HCT116 (cell line): ENCODE measurements at regions not wholly inside any gene's neighbourhood (a gene's known extent, or its start where the extent isn't known, plus 50 kb on each side); places are given as distances from the start of the nearest gene placed in this dataset.

Experiments
- ATAC-seq: fragments of 200-7000 bp; cut with Tn5 transposase; 2 replicates; pipeline ENCODE4 v1.9.1; 2020; ENCODE audit warnings: mild to moderate bottlenecking, moderate library complexity
- BruUV-seq: library from RNA; stranded (reverse); fragments of 400-500 nt; replicated peaks from 2 replicates; lab custom pipeline; 2021; lab: Mats Ljungman, UMichigan
- CTCF ChIA-PET: fragments of 300-600 bp; sonication (Branson Sonifier 250); formaldehyde crosslinking; loops from one replicate; lab custom pipeline; 2021; ENCODE audit warnings: antibody characterized with exemption; lab: Charles Lee
- POLR2A ChIA-PET: fragments of 300-600, 350-600 bp; sonication (Branson Sonifier 250); formaldehyde crosslinking; loops from one replicate; lab custom pipeline; 2021; ENCODE audit warnings: antibody characterized with exemption; lab: Charles Lee
- RAD21 ChIA-PET, 2 experiments: fragments of 300-600 bp; sonication (Branson Sonifier 250); formaldehyde crosslinking; loops; one replicate each; lab custom pipeline; 2023; ENCODE audit warnings: low total read pairs in 2 of 2; ENCODE audit not compliant: uncharacterized antibody in 2 of 2, unreplicated experiment in 2 of 2, low non-redundant PET in 1 of 2; lab: Charles Lee
- DNase-seq: peaks from one replicate; pipeline ENCODE4 v3.0.0-alpha.2; 2010; ENCODE audit warnings: low read depth, low spot score
- H2AFZ ChIP-seq: fragments of 200-600 bp; shearing (Covaris generic), sonication (generic); 2 replicates; pipeline ENCODE4 v1.6.1; 2017; ENCODE audit warnings: low read depth, mixed run types, mixed read lengths, antibody characterized with exemption, low read length; ENCODE audit not compliant: poor library complexity, severe bottlenecking
- H3K27ac ChIP-seq: 2 replicates; pipeline ENCODE4 v1.5.1; 2012; ENCODE audit warnings: low read depth, low read length
- H3K27me3 ChIP-seq: fragments of 200-600 bp; sonication (generic); 2 replicates; pipeline ENCODE4 v1.6.1; 2016; ENCODE audit warnings: mixed run types, low read length, mixed read lengths; ENCODE audit not compliant: insufficient read depth
- H3K36me3 ChIP-seq, 2 experiments: fragments of 200-500 bp in 1 of 2; fragments of 200-600 bp in 1 of 2; sonication (Bioruptor generic) in 1 of 2; sonication (generic) in 1 of 2; 2 replicates each; pipeline versions ENCODE4 v1.5.1 to v1.6.1; 2014 to 2016; ENCODE audit warnings: low read length in 2 of 2, inconsistent platforms in 1 of 2, mixed read lengths in 1 of 2, mixed run types in 1 of 2; ENCODE audit not compliant: insufficient read depth in 2 of 2, control insufficient read depth in 1 of 2
- H3K4me1 ChIP-seq, 2 experiments: fragments of 200-600 bp in 1 of 2; sonication (generic) in 1 of 2; 2 replicates each; pipeline versions ENCODE4 v1.5.1 to v1.6.1; 2012 to 2017; ENCODE audit warnings: low read length in 2 of 2, inconsistent platforms in 1 of 2, mild to moderate bottlenecking in 1 of 2, mixed read lengths in 1 of 2, mixed run types in 1 of 2, moderate library complexity in 1 of 2; ENCODE audit not compliant: insufficient read depth in 2 of 2, control insufficient read depth in 1 of 2
- H3K4me2 ChIP-seq: fragments of 200-600 bp; sonication (generic); 2 replicates; pipeline ENCODE4 v1.6.1; 2017; ENCODE audit warnings: mixed run types, low read length, mixed read lengths
- H3K4me3 ChIP-seq, 2 experiments: fragments of 200-600 bp in 1 of 2; sonication (generic) in 1 of 2; replicated peaks in 1 of 2; 2 replicates each; pipeline ENCODE4 v1.5.1; 2011 to 2016; ENCODE audit warnings: low read length in 2 of 2, control low read depth in 1 of 2, low read depth in 1 of 2, mild to moderate bottlenecking in 1 of 2, mixed read lengths in 1 of 2, mixed run types in 1 of 2
- H3K79me2 ChIP-seq: fragments of 200-600 bp; sonication (generic); 2 replicates; pipeline ENCODE4 v1.6.1; 2017; ENCODE audit warnings: mild to moderate bottlenecking, mixed run types, low read length, moderate library complexity, mixed read lengths; ENCODE audit not compliant: insufficient read depth
- H3K9ac ChIP-seq: fragments of 200-600 bp; sonication (generic); 2 replicates; pipeline ENCODE4 v1.6.1; 2016; ENCODE audit warnings: low read length, mixed read lengths
- H3K9me2 ChIP-seq: fragments of 200-600 bp; sonication (generic), shearing (Covaris generic); 2 replicates; pipeline ENCODE4 v1.6.1; 2017; ENCODE audit warnings: mixed run types, mild to moderate bottlenecking, moderate library complexity; ENCODE audit not compliant: insufficient read depth
- H3K9me3 ChIP-seq, 2 experiments: fragments of 200-500 bp in 1 of 2; fragments of 200-600 bp in 1 of 2; sonication (Bioruptor generic) in 1 of 2; sonication (generic) in 1 of 2; 2 replicates each; pipeline ENCODE4 v1.6.1; 2014 to 2017; ENCODE audit warnings: low read length in 2 of 2, mixed read lengths in 2 of 2, inconsistent platforms in 1 of 2, low read depth in 1 of 2, mild to moderate bottlenecking in 1 of 2, mixed run types in 1 of 2, moderate library complexity in 1 of 2; ENCODE audit not compliant: control insufficient read depth in 1 of 2, insufficient read depth in 1 of 2
- H4K20me1 ChIP-seq: fragments of 200-600 bp; sonication (generic), shearing (Covaris generic); 2 replicates; pipeline ENCODE4 v1.6.1; 2017; ENCODE audit warnings: mixed run types, mild to moderate bottlenecking, moderate library complexity; ENCODE audit not compliant: insufficient read depth
- ATF3 ChIP-seq: IDR thresholded peaks from 2 replicates; pipeline ENCODE4 v1.6.1; 2012
- CBX3 ChIP-seq: IDR thresholded peaks from 2 replicates; pipeline ENCODE4 v1.6.1; 2012; ENCODE audit warnings: low read depth
- CEBPB ChIP-seq: IDR thresholded peaks from 2 replicates; pipeline ENCODE4 v1.6.1; 2012; ENCODE audit warnings: low read depth
- CTCF ChIP-seq, 3 experiments: fragments of 200-600 bp in 1 of 3; sonication (generic) in 1 of 3; IDR thresholded peaks in 2 of 3; conservative IDR thresholded peaks in 1 of 3; 2 replicates each; pipeline ENCODE4 v1.5.1; 2012 to 2017; ENCODE audit warnings: low read depth in 2 of 3, low read length in 2 of 3, antibody characterized with exemption in 1 of 3, borderline replicate concordance in 1 of 3, control low read depth in 1 of 3, mild to moderate bottlenecking in 1 of 3, mixed read lengths in 1 of 3, mixed run types in 1 of 3, moderate library complexity in 1 of 3; ENCODE audit not compliant: insufficient read depth in 1 of 3
- ELF1 ChIP-seq: IDR thresholded peaks from 2 replicates; pipeline ENCODE4 v1.6.1; 2012; ENCODE audit warnings: low read depth, borderline replicate concordance
- EZH2 ChIP-seq: fragments of 200-600 bp; sonication (generic); IDR thresholded peaks from 2 replicates; pipeline ENCODE4 v1.6.1; 2017; ENCODE audit warnings: antibody characterized with exemption, mixed run types
- EZH2phosphoT487 ChIP-seq: fragments of 200-600 bp; IDR thresholded peaks from 2 replicates; pipeline ENCODE4 v1.6.1; 2018; ENCODE audit warnings: antibody characterized with exemption, borderline replicate concordance
- JUND ChIP-seq: IDR thresholded peaks from 2 replicates; pipeline ENCODE4 v1.6.1; 2012
- MAX ChIP-seq: IDR thresholded peaks from 2 replicates; pipeline ENCODE4 v1.6.1; 2012
- POLR2A ChIP-seq: IDR thresholded peaks from 2 replicates; pipeline ENCODE4 v1.7.0; 2011; ENCODE audit warnings: borderline replicate concordance; ENCODE audit not compliant: insufficient read depth, insufficient read length; ENCODE audit errors: extremely low read depth
- POLR2AphosphoS5 ChIP-seq: IDR thresholded peaks from 2 replicates; pipeline ENCODE4 v1.6.1; 2011; ENCODE audit warnings: mild to moderate bottlenecking, low read depth, low read length, moderate library complexity
- RAD21 ChIP-seq: IDR thresholded peaks from 2 replicates; pipeline ENCODE4 v1.6.1; 2012; ENCODE audit warnings: low read depth, mild to moderate bottlenecking
- REST ChIP-seq: IDR thresholded peaks from 2 replicates; pipeline ENCODE4 v1.6.1; 2012; ENCODE audit warnings: low read depth
- SIN3A ChIP-seq: IDR thresholded peaks from 2 replicates; pipeline ENCODE4 v1.6.1; 2012; ENCODE audit warnings: low read depth
- SP1 ChIP-seq: IDR thresholded peaks from 2 replicates; pipeline ENCODE4 v1.6.1; 2012; ENCODE audit warnings: low read depth
- TCF7L2 ChIP-seq: IDR thresholded peaks from 2 replicates; pipeline ENCODE4 v1.7.0; 2011; ENCODE audit warnings: borderline replicate concordance, inconsistent platforms; ENCODE audit not compliant: insufficient read depth, insufficient read length; ENCODE audit errors: extremely low read depth
- YY1 ChIP-seq: IDR thresholded peaks from 2 replicates; pipeline ENCODE4 v1.6.1; 2011; ENCODE audit warnings: low read length, low read depth, moderate library complexity, mild to moderate bottlenecking; ENCODE audit not compliant: insufficient replicate concordance; ENCODE audit errors: extremely low read depth
- ZBTB33 ChIP-seq: IDR thresholded peaks from 2 replicates; pipeline ENCODE4 v1.6.1; 2011; ENCODE audit warnings: mild to moderate bottlenecking, low read length, moderate library complexity; ENCODE audit not compliant: insufficient replicate concordance; ENCODE audit errors: extremely low read depth
- ZNF274 ChIP-seq: fragments of 200-500 bp; sonication (Bioruptor generic); IDR thresholded peaks from 2 replicates; pipeline ENCODE4 v1.6.1; 2014; ENCODE audit warnings: mild to moderate bottlenecking, low read depth, low read length, inconsistent platforms
- intact Hi-C: fragments of 100-400 bp; cut with micrococcal nuclease; formaldehyde crosslinking; loops from 2 replicates; pipeline ENCODE4 v1.10.0; 2022

GRCh38 chrX:40449396-40449795 lies 131.4 kb upstream of the ATP6AP2 start:
- Histone ChIP-seq H2AFZ (no peak overlapping the region), H4K20me1 (no peaks in the 10 kb centered on the region), H3K9me2 (no peaks in the 10 kb centered on the region), H3K9ac (no peak overlapping the region), H3K4me2 (no peak overlapping the region), H3K9me3 (no peaks in the 10 kb centered on the region), H3K36me3 (no peaks in the 10 kb centered on the region), H3K27me3 (no peaks in the 10 kb centered on the region), H3K4me3 (no peak overlapping the region), H3K79me2 (no peaks in the 10 kb centered on the region), H3K27ac (no peak overlapping the region), H3K4me1 (no peaks in the 10 kb centered on the region)
- no peak for ATAC-seq
- ChIA-PET POLR2A (no interaction called here), RAD21 (no interaction called here), CTCF (no interaction called here)
- TF ChIP-seq ATF3: no peak
- TF ChIP-seq POLR2A: no peak
- TF ChIP-seq EZH2: no peak
- TF ChIP-seq ZNF274: no peak
- no peak for TF ChIP-seq SIN3A
- no peak for TF ChIP-seq REST
- TF ChIP-seq ZBTB33: no peak
- TF ChIP-seq CBX3: no peak
- TF ChIP-seq RAD21: no peak
- TF ChIP-seq CTCF (IDR thresholded peaks at IDR 0.05 in 2 of 3, conservative IDR thresholded peaks at IDR 0.05 in 1 of 3; ENCODE audit: borderline replicate concordance in 1 of 3, insufficient read depth in 1 of 3, low read depth in 2 of 3, low read length in 2 of 3): no peak
- TF ChIP-seq MAX: no peak
- TF ChIP-seq YY1: no peak
- TF ChIP-seq EZH2phosphoT487: no peak
- TF ChIP-seq JUND: no peak
- no peak for TF ChIP-seq SP1
- TF ChIP-seq POLR2AphosphoS5: no peak
- TF ChIP-seq CEBPB: no peak
- TF ChIP-seq ELF1: no peak
- TF ChIP-seq TCF7L2: no peak
- DNase-seq: no peak
- intact Hi-C loops: no loop called here
- no TSS peak for BruUV-seq
